Astrocyte (in vitro differentiated cells and primary cell): ENCODE measurements at regions not wholly inside any gene's neighbourhood (a gene's known extent, or its start where the extent isn't known, plus 50 kb on each side); places are given as distances from the start of the nearest gene placed in this dataset.

ENCODE experiments used
- DNase-seq: peaks from one replicate; pipeline ENCODE4 v3.0.0-alpha.2; 2010; ENCODE audit warnings: low read depth
- FAIRE-seq: peaks from 2 replicates; lab custom pipeline; 2011; peaks lifted over from hg19 to GRCh38; lab: Jason Lieb, UNC
- H2AFZ ChIP-seq: 2 replicates; pipeline ENCODE4 v1.6.0; 2012; ENCODE audit warnings: low read depth, low read length, inconsistent platforms
- H3K27ac ChIP-seq: 2 replicates; pipeline ENCODE4 v1.5.1; 2011; ENCODE audit warnings: low read depth, low read length, inconsistent platforms
- H3K27me3 ChIP-seq: 2 replicates; pipeline ENCODE4 v1.6.0; 2011; ENCODE audit warnings: low read length, inconsistent platforms; ENCODE audit not compliant: insufficient read depth
- H3K36me3 ChIP-seq: 2 replicates; pipeline ENCODE4 v1.5.1; 2011; ENCODE audit warnings: low read length, inconsistent platforms; ENCODE audit not compliant: insufficient read depth
- H3K4me1 ChIP-seq: 2 replicates; pipeline ENCODE4 v1.5.1; 2011; ENCODE audit warnings: low read length, inconsistent platforms; ENCODE audit not compliant: insufficient read depth
- H3K4me2 ChIP-seq: 2 replicates; pipeline ENCODE4 v1.6.0; 2012; ENCODE audit warnings: low read length, inconsistent platforms
- H3K4me3 ChIP-seq: 2 replicates; pipeline ENCODE4 v1.5.1; 2011; ENCODE audit warnings: low read depth, mild to moderate bottlenecking, low read length, inconsistent platforms; ENCODE audit not compliant: insufficient read depth
- H3K79me2 ChIP-seq: 2 replicates; pipeline ENCODE4 v1.6.0; 2012; ENCODE audit warnings: mild to moderate bottlenecking, low read length, inconsistent platforms; ENCODE audit not compliant: insufficient read depth
- H3K9ac ChIP-seq: 2 replicates; pipeline ENCODE4 v1.6.0; 2012; ENCODE audit warnings: mild to moderate bottlenecking, low read length, inconsistent platforms
- H3K9me3 ChIP-seq: 2 replicates; pipeline ENCODE4 v1.5.1; 2012; ENCODE audit warnings: low read depth, mild to moderate bottlenecking, low read length, inconsistent platforms; ENCODE audit not compliant: insufficient read depth
- H4K20me1 ChIP-seq: 2 replicates; pipeline ENCODE4 v1.6.0; 2012; ENCODE audit warnings: low read length, inconsistent platforms; ENCODE audit not compliant: insufficient read depth
- H3K27ac Mint-ChIP-seq: one replicate; pipeline ENCODE4 v1.8.0; 2021; ENCODE audit warnings: mild to moderate bottlenecking, mixed read lengths; ENCODE audit not compliant: unreplicated experiment
- H3K27me3 Mint-ChIP-seq: one replicate; pipeline ENCODE4 v1.8.0; 2021; ENCODE audit warnings: low read depth, mixed read lengths; ENCODE audit not compliant: unreplicated experiment
- H3K36me3 Mint-ChIP-seq: one replicate; pipeline ENCODE4 v1.8.0; 2021; ENCODE audit warnings: low read depth, mixed read lengths; ENCODE audit not compliant: unreplicated experiment
- H3K4me1 Mint-ChIP-seq: one replicate; pipeline ENCODE4 v1.8.0; 2021; ENCODE audit warnings: low read depth, mixed read lengths; ENCODE audit not compliant: unreplicated experiment
- H3K4me3 Mint-ChIP-seq: one replicate; pipeline ENCODE4 v1.8.0; 2021; ENCODE audit warnings: mild to moderate bottlenecking, moderate library complexity, mixed read lengths; ENCODE audit not compliant: unreplicated experiment
- H3K9me3 Mint-ChIP-seq: one replicate; pipeline ENCODE4 v1.8.0; 2021; ENCODE audit warnings: mild to moderate bottlenecking, mixed read lengths; ENCODE audit not compliant: unreplicated experiment
- EZH2 ChIP-seq: IDR thresholded peaks from 2 replicates; pipeline ENCODE4 v1.6.1; 2012; ENCODE audit warnings: mild to moderate bottlenecking, low read length, inconsistent platforms; ENCODE audit not compliant: insufficient read depth
- TF ChIP-seq, protein P1 (sequence below): IDR thresholded peaks from 2 replicates; pipeline ENCODE4 v1.5.1; 2011; ENCODE audit warnings: low read depth, mild to moderate bottlenecking, inconsistent platforms, low read length, moderate library complexity; ENCODE audit not compliant: insufficient read depth

DNA sequence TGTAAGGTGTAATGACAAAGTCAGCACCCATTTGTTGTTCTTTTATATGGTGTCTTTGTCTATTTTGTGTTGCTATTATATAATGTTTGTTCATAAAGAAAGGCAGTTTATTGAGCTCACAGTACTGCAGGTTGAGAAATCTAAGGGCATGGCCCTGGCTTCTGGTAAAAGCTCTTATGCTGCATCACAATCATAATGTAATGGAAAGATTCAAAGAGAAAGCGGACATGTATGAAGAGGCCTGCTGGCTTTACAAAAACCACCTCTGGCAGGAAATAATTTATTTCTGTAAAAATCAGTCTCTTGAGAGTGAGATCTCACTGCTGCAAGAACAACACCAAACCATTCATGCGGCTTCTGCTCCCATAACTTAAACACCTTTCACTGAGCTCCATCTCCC, 746.7 kb upstream of the FAM174A start:
- Mint-ChIP-seq H3K4me1 (peaks cover 3% of the 10 kb centered on the region), H3K27ac (no peak overlapping the region), H3K9me3 (no peaks in the 10 kb centered on the region), H3K36me3 (no peaks in the 10 kb centered on the region), H3K27me3 (no peaks in the 10 kb centered on the region), H3K4me3 (no peak overlapping the region)
- FAIRE-seq (no peak), DNase-seq (no peak)
- Histone ChIP-seq H3K9me3 (no peaks in the 10 kb centered on the region), H3K27ac (no peak overlapping the region), H3K36me3 (no peaks in the 10 kb centered on the region), H3K79me2 (no peaks in the 10 kb centered on the region), H3K4me2 (no peak overlapping the region), H3K4me1 (no peaks in the 10 kb centered on the region), H2AFZ (no peak overlapping the region), H3K27me3 (no peaks in the 10 kb centered on the region), H4K20me1 (no peaks in the 10 kb centered on the region), H3K9ac (no peak overlapping the region), H3K4me3 (no peak overlapping the region)
- TF ChIP-seq, protein P1, sequence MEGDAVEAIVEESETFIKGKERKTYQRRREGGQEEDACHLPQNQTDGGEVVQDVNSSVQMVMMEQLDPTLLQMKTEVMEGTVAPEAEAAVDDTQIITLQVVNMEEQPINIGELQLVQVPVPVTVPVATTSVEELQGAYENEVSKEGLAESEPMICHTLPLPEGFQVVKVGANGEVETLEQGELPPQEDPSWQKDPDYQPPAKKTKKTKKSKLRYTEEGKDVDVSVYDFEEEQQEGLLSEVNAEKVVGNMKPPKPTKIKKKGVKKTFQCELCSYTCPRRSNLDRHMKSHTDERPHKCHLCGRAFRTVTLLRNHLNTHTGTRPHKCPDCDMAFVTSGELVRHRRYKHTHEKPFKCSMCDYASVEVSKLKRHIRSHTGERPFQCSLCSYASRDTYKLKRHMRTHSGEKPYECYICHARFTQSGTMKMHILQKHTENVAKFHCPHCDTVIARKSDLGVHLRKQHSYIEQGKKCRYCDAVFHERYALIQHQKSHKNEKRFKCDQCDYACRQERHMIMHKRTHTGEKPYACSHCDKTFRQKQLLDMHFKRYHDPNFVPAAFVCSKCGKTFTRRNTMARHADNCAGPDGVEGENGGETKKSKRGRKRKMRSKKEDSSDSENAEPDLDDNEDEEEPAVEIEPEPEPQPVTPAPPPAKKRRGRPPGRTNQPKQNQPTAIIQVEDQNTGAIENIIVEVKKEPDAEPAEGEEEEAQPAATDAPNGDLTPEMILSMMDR = no peak
- no peak for TF ChIP-seq EZH2

DNA sequence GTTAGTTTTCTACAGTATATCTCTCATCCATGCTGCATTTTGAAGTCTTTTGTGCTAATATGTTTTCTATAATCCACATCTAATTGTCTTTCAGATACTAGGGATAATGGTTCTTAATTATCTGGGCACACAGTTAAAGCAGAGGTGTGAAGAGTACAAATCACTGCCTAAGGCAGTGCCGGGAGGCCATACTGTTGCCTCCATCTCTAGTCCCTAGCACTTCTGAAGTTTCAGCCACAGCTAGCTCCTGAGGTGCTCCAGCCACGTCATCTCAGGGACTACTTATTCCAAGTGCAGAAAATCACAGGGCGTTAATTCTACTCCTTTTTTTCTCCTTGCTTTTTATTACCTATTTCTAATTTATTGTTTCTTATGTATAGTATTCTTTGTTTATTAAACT, 760.0 kb upstream of the FAM174A start:
- Histone ChIP-seq H3K27ac (no peak overlapping the region), H3K9me3 (no peaks in the 10 kb centered on the region), H3K27me3 (no peaks in the 10 kb centered on the region), H4K20me1 (no peaks in the 10 kb centered on the region), H3K4me3 (no peak overlapping the region), H3K9ac (no peak overlapping the region), H2AFZ (no peak overlapping the region), H3K79me2 (no peaks in the 10 kb centered on the region), H3K4me1 (no peaks in the 10 kb centered on the region), H3K36me3 (no peaks in the 10 kb centered on the region), H3K4me2 (no peak overlapping the region)
- Mint-ChIP-seq H3K27me3 (no peaks in the 10 kb centered on the region), H3K36me3 (no peaks in the 10 kb centered on the region), H3K27ac (no peak overlapping the region), H3K9me3 (no peaks in the 10 kb centered on the region), H3K4me3 (no peak overlapping the region), H3K4me1 (peaks cover 10% of the 10 kb centered on the region)
- TF ChIP-seq, protein P1 = no peak
- no peak for TF ChIP-seq EZH2
- FAIRE-seq (no peak), DNase-seq (no peak)

DNA sequence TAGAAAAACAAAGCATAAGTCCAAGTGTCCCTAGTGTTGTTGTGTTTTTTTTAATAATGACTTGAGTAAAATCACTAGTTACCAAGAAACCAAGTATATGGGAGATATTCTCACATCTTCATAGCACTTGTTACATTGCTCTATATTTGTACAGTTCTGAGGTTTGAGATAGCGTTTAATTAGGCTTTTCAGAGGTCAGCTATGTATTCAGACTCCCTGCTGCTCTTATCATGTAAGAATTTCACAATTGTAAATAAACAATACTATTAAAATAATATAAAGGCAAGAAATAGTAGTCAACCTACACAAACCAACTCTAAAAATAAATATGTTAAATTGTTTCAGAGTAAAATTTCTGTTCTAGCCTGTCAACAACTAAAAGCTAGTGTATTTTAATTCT, 761.9 kb upstream of the FAM174A start:
- Histone ChIP-seq H3K9ac (no peak overlapping the region), H3K9me3 (no peaks in the 10 kb centered on the region), H3K27me3 (no peaks in the 10 kb centered on the region), H3K27ac (no peak overlapping the region), H2AFZ (no peak overlapping the region), H3K4me3 (no peak overlapping the region), H4K20me1 (no peaks in the 10 kb centered on the region), H3K4me2 (no peak overlapping the region), H3K36me3 (no peaks in the 10 kb centered on the region), H3K79me2 (no peaks in the 10 kb centered on the region), H3K4me1 (no peaks in the 10 kb centered on the region)
- H3K9me3 Mint-ChIP-seq = no peaks in the 10 kb centered on the region
- H3K27ac Mint-ChIP-seq = no peak overlapping the region
- no peak overlapping the region for H3K4me3 Mint-ChIP-seq
- peaks cover 12% of the 10 kb centered on the region for H3K4me1 Mint-ChIP-seq
- H3K27me3 Mint-ChIP-seq = no peaks in the 10 kb centered on the region
- TF ChIP-seq EZH2 = no peak
- DNase-seq = no peak
- H3K36me3 Mint-ChIP-seq = no peaks in the 10 kb centered on the region
- no peak for FAIRE-seq
